Thoracic aorta (tissue), 2 donors: ENCODE measurements at regions not wholly inside any gene's neighbourhood (a gene's known extent, or its start where the extent isn't known, plus 50 kb on each side); places are given as distances from the start of the nearest gene placed in this dataset.

ENCODE experiments used
- ATAC-seq: fragments of 150-250 bp; one replicate; pipeline ENCODE4 v1.8.0; 2017; ENCODE audit warnings: low read depth; ENCODE audit not compliant: insufficient number of reproducible peaks, low FRiP score
- DNase-seq: peaks from one replicate; pipeline ENCODE4 v3.0.0-alpha.2; 2020; ENCODE audit warnings: low spot score
- H3K27ac ChIP-seq, 2 donors: fragments of 200-600 bp; sonication (generic); 1 replicate in 1 of 2; 2 replicates in 1 of 2; pipeline ENCODE4 v1.5.1; 2016; ENCODE audit warnings: mild to moderate bottlenecking in 2 of 2, moderate library complexity in 2 of 2
- H3K27me3 ChIP-seq: fragments of 200-600 bp; sonication (generic); replicated peaks from 2 replicates; pipeline ENCODE4 v1.6.0; 2016; ENCODE audit warnings: mild to moderate bottlenecking; ENCODE audit not compliant: insufficient read depth
- H3K36me3 ChIP-seq: fragments of 200-600 bp; sonication (generic); one replicate; pipeline ENCODE4 v1.5.1; 2016
- H3K4me1 ChIP-seq, 2 donors: fragments of 200-600 bp; sonication (generic); 1 replicate in 1 of 2; 2 replicates in 1 of 2; pipeline versions ENCODE4 v1.5.1 to v1.6.0; 2016; ENCODE audit warnings: low read depth in 2 of 2, mild to moderate bottlenecking in 1 of 2; ENCODE audit not compliant: control insufficient read depth in 1 of 2
- H3K4me3 ChIP-seq: fragments of 200-600 bp; sonication (generic); 2 replicates; pipeline ENCODE4 v1.5.1; 2016; ENCODE audit warnings: mild to moderate bottlenecking
- H3K9me3 ChIP-seq: fragments of 200-600 bp; sonication (generic); 2 replicates; pipeline ENCODE4 v1.5.1; 2016
- CTCF ChIP-seq: fragments of 200-600 bp; sonication (generic); IDR thresholded peaks from one replicate; pipeline ENCODE4 v1.5.1; 2019; ENCODE audit warnings: antibody characterized with exemption

- H3K4me1 ChIP-seq, result no peaks in the 10 kb centered on the region
- ATAC-seq (no peak), DNase-seq (no peak)
- no peaks in the 10 kb centered on the region for H3K9me3 ChIP-seq
- H3K27ac ChIP-seq, result no peak overlapping the region
- no peaks in the 10 kb centered on the region for H3K36me3 ChIP-seq
- no peaks in the 10 kb centered on the region for H3K27me3 ChIP-seq
- no peak for TF ChIP-seq CTCF
- no peak overlapping the region for H3K4me3 ChIP-seq
Measured at GRCh38 chr15:91609966-91610365, 243.5 kb upstream of the SLCO3A1 start.

DNA sequence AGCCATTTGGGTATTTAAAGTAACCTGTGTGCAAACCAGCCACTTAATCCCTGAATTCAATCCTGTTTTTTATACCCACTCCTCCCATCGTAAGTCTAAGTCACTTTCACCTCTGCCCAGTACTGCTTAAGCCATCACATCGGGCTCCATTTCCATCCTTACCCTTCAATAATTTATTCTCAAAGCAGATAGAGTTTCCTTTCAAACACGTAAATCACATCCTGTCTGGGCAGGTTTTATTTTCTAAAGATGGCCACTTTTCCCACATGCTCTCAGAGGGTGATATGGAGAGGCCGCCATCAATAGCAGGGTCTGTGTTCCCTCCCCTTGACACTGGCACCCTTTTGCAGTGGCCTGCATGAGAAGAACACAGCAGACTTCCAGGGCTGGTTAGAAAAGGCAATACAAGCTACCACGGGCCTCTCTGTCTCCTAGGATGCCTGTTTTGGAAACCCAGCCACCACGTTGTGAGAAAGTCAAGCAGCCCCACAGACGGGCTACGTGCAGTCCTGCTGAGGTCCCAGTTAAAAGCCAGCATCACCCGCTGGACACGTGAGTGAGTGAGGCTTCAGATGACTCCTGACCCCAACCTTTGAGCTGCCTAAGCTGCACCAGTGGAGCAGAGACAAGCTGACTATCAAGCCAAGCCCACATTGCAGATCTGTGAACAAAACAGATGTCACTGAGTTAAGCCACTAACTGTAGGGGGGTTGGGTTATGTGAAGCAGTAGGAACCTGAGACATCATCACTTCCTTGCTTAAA, 241.8 kb upstream of the SLCO3A1 start:
- no peak for ATAC-seq
- Histone ChIP-seq H3K27ac (no peak overlapping the region), H3K27me3 (no peaks in the 10 kb centered on the region), H3K9me3 (no peaks in the 10 kb centered on the region), H3K4me1 (no peaks in the 10 kb centered on the region), H3K36me3 (no peaks in the 10 kb centered on the region), H3K4me3 (no peak overlapping the region)
- no peak for TF ChIP-seq CTCF
- no peak for DNase-seq

- no peaks in the 10 kb centered on the region for H3K27me3 ChIP-seq
- no peaks in the 10 kb centered on the region for H3K36me3 ChIP-seq
- ATAC-seq (no peak), DNase-seq (no peak)
- H3K9me3 ChIP-seq, result no peaks in the 10 kb centered on the region
- H3K4me3 ChIP-seq, result no peak overlapping the region
- TF ChIP-seq CTCF, result no peak
- no peaks in the 10 kb centered on the region for H3K4me1 ChIP-seq
- H3K27ac ChIP-seq, result no peak overlapping the region
Measured at GRCh38 chr15:91620229-91620628, 233.3 kb upstream of the SLCO3A1 start.

- no peak overlapping the region for H3K27ac ChIP-seq
- no peaks in the 10 kb centered on the region for H3K36me3 ChIP-seq
- H3K27me3 ChIP-seq, result no peaks in the 10 kb centered on the region
- no peak overlapping the region for H3K4me3 ChIP-seq
- ATAC-seq, result no peak
- TF ChIP-seq CTCF, result no peak
- no peaks in the 10 kb centered on the region for H3K4me1 ChIP-seq
- H3K9me3 ChIP-seq, result no peaks in the 10 kb centered on the region
- DNase-seq, result no peak
Measured at GRCh38 chr15:91622235-91622634, 231.3 kb upstream of the SLCO3A1 start.

DNA sequence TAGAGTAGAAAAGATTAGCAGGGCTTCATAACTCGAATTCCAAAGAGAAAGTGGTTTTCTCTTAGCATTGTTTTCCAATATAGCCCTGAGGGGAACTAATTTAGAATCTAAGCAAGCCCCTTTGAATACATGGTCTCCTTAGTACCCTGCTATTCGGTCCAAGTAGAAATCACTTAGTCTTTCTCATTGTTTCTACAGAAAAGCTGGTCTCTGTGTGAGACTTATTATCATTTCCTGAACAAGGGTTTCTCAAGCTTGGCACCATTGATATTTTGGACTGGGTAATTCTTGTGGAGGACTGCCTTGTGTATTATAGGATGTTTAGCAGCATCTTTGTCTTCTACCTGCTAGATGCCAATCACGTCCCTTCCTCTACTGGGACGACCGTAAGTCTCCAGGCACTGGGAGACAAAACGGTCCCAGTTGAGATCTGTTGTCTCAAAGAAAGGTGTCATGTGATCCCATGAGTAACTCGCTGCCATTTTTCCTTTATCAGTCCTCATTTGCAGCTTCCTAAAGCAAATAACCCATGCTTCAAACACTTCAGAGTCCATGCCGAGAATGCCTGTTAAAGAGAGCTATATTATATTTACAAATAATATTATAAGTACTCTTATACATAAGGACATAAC, 230.7 kb upstream of the SLCO3A1 start:
- no peak for TF ChIP-seq CTCF
- Histone ChIP-seq H3K27me3 (no peaks in the 10 kb centered on the region), H3K27ac (no peak overlapping the region), H3K4me1 (no peaks in the 10 kb centered on the region), H3K9me3 (no peaks in the 10 kb centered on the region), H3K4me3 (no peak overlapping the region), H3K36me3 (no peaks in the 10 kb centered on the region)
- DNase-seq, result no peak
- ATAC-seq, result no peak
